Neural progenitor cell (in vitro differentiated cells): ENCODE measurements at regions not wholly inside any gene's neighbourhood (a gene's known extent, or its start where the extent isn't known, plus 50 kb on each side); places are given as distances from the start of the nearest gene placed in this dataset.
A peak's percentile ranks its signal among the peaks of the same experiment; 100 is the strongest.

Experiments
- CTCF ChIP-seq: fragments of 200-600 bp; sonication (generic); IDR thresholded peaks from 2 replicates; pipeline ENCODE4 v1.5.1; 2017; ENCODE audit warnings: antibody characterized with exemption, mild to moderate bottlenecking
- EZH2 ChIP-seq: fragments of 200-600 bp; sonication (generic); IDR thresholded peaks from 2 replicates; pipeline ENCODE4 v1.6.1; 2017; ENCODE audit warnings: antibody characterized with exemption, mild to moderate bottlenecking, moderate library complexity

DNA sequence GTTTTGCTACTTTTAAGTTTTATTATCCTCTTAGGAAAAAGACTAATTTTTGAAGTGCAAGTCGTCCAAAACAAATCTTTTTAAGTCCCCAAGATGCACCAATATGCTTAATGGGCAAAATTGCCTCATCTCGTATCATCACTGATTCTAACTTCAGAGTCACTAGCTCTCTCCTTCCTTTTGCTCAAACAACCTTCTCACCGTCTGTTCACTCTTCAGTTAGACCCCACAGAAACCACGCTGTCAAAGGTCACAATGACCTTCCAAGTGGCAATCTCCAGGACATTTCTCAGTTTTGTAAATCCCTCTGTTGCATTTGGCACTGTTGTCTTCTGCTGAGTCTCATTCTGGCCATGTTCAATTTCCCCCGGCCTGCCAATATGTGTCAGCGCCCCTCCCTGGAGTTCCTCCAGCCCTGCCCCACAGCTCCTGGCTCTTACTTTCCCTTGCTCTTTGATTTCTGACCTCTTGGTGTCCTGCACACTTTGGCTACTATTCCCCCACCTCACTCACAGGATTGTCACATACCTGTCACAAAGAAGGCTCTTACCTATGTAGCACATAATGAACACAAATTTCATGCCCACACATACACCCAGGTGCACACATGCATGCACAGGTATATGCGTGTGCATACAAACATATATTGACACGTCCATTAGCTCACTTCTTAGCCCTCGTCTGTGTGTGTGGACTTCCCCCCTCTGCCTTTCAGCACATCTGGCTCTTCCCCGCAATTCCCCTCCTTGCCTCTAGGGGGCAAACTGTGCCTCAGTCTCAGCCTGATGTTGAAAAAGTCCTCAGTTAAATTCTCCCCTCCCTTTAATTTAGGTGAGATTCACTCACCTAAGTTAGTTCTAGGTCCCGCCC lies 354.0 kb upstream of the DUSP10 start:
- TF ChIP-seq CTCF: peak; percentile 75
- TF ChIP-seq EZH2: no peak
